ENCODE measurements at regions not wholly inside any gene's neighbourhood (a gene's known extent, or its start where the extent isn't known, plus 50 kb on each side); places are given as distances from the start of the nearest gene placed in this dataset.

DNA sequence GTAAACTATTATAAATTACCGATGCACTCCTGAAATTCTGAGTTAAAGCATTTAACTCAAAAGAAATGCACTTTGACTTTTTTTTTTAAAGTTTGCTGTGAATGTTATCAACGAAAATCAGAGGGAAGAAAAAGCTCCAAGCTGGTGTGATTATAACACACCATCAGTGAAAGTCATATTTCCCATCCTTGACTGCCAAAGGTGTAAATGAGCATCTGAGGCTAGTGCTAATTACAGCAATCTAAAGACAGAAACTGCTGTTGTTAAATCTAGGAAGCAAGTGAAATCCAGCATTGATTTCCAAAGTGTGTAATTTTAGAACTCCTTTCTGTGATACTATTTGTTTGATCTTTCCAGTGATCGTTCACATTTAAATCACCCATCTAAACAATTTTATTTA is 1538.8 kb downstream of the TECRL start:
- no peak overlapping the region for H3K4me3 ChIP-seq (ENCODE audit: low read depth, low read length)
- TF ChIP-seq, protein P1, sequence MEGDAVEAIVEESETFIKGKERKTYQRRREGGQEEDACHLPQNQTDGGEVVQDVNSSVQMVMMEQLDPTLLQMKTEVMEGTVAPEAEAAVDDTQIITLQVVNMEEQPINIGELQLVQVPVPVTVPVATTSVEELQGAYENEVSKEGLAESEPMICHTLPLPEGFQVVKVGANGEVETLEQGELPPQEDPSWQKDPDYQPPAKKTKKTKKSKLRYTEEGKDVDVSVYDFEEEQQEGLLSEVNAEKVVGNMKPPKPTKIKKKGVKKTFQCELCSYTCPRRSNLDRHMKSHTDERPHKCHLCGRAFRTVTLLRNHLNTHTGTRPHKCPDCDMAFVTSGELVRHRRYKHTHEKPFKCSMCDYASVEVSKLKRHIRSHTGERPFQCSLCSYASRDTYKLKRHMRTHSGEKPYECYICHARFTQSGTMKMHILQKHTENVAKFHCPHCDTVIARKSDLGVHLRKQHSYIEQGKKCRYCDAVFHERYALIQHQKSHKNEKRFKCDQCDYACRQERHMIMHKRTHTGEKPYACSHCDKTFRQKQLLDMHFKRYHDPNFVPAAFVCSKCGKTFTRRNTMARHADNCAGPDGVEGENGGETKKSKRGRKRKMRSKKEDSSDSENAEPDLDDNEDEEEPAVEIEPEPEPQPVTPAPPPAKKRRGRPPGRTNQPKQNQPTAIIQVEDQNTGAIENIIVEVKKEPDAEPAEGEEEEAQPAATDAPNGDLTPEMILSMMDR (IDR thresholded peaks at IDR 0.05; ENCODE audit: low read depth, low read length): no peak

DNA sequence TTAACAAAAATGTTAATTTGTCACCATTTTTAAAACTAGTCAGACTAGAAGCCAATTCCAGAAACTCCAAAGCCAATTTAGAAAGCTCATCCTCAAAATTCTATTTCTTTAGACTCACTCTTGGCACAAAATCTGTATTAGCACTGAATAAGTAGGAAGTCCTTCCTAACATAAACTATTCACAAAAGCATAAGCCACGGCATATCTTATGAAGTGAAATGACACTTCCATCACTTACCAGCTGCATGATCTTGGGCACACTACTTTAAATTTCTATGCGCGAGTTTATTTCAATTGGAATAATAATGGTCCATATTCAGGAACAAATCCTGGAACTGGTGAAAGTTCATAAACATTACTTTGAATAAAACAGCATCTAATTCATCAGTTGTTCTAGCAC is 1544.0 kb downstream of the TECRL start:
- no peak overlapping the region for H3K4me3 ChIP-seq (ENCODE audit: low read depth, low read length)
- TF ChIP-seq, protein P1 (IDR thresholded peaks at IDR 0.05; ENCODE audit: low read depth, low read length): no peak

DNA sequence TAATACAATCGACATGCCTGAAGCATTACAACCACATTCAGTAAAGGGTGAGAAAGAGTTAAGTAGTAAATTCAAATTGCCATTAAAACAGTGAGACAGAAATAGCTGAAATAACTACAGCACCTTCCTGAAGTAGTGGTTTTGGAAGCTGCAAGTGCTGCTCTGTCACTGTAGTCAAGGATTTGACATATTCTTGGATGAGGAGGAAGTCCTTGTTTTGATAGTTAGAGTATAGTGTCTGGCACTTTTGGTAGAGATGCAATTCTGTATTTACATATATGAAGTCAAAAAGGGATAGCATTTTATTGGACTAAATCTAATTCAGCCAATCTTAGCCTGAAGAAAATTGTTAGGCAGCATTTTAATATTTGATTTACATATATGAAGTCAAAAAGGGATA is 1559.6 kb downstream of the TECRL start:
- H3K4me3 ChIP-seq (ENCODE audit: low read depth, low read length): no peak overlapping the region
- TF ChIP-seq, protein P1 (IDR thresholded peaks at IDR 0.05; ENCODE audit: low read depth, low read length): no peak

DNA sequence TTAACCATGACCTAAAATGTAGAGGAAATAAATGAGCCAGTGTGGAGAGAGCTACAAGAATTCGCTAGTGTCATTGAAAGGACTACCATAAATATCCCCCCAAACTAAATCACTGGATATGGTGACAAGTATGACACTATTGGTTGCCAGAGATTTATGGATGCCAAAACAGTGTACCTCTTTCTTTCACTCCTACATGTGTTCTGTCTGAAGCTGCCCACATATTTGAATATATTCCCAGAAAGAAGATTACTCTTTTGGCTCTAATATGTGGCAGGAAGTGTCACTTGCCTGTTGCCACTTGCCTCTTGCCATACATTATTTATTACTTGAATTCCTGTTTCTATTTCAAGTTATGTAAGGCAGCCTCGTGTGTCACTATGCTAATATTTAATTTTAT is 1573.6 kb downstream of the TECRL start:
- H3K4me3 ChIP-seq (ENCODE audit: low read depth, low read length): no peak overlapping the region
- TF ChIP-seq, protein P1 (IDR thresholded peaks at IDR 0.05; ENCODE audit: low read depth, low read length): no peak

DNA sequence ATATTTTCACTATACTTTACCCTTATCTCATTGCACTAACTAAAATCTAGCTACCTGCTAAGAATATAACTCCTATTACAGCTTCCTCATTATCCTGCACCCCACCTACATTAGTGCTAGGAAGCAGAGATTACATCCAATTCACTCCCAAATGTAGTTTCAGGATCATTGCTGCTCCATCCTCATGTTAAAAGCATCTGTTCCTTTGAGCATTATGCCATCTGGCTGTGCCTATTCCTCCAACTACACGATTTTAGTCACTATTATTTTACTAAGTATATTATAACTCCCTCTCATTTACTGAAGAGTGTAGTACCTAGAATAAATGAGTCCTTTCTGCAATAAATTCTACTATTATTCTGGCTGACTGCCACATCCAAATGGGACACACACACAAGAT is 1586.9 kb downstream of the TECRL start:
- TF ChIP-seq, protein P1 (IDR thresholded peaks at IDR 0.05; ENCODE audit: low read depth, low read length): no peak
- H3K4me3 ChIP-seq (ENCODE audit: low read depth, low read length): no peak overlapping the region

DNA sequence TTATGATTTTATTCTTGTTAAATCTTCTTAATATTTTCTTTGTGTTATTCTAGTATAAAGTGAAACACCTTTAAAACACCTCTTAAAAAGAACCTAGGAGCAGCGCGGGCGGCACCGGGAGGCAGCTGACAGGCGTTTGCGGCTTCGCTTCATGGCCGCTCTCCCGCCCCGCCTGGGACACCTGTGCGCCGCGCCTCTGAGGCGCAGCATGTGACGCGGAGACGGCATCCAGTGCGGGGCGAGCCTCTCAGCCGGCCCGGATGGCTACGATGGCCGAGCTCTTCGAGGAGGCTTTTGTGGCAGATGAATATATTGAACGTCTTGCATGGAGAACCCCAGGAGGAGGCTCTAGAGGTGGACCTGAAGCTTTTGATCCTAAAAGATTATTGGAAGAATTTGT is 1592.7 kb downstream of the TECRL start:
- TF ChIP-seq, protein P1 (IDR thresholded peaks at IDR 0.05; ENCODE audit: low read depth, low read length): no peak
- no peak overlapping the region for H3K4me3 ChIP-seq (ENCODE audit: low read depth, low read length)

DNA sequence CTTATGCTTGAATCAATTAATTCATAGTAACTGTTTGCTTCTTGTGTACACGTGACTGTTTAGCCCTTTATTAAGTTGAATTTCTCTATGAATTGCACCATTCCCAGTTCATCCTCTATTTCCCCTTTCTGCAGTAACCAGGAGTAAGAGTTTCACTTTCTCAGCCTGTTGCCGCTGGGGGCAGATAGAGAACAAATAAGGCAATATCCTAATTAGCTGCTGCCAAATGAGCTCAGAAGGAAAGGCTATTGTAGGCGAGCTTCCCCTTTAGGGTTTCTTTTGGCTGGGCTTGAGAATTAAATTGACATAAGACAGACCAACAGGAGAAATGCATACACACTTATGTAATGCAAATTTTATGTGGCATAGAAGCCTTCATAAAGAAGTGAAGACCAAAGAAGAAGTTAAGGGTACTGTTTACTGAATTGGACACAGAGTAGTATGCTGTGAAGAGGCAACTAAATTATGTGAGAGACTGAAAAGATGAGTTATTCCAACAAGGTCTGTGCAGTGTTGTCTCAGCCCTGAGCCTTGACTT is 1594.7 kb downstream of the TECRL start:
- TF ChIP-seq, protein P1 (IDR thresholded peaks at IDR 0.05; ENCODE audit: low read depth, low read length): no peak
- no peak overlapping the region for H3K4me3 ChIP-seq (ENCODE audit: low read depth, low read length)

All from WI38 (cell line).